ENCODE measurements at regions not wholly inside any gene's neighbourhood (a gene's known extent, or its start where the extent isn't known, plus 50 kb on each side); places are given as distances from the start of the nearest gene placed in this dataset.

DNA sequence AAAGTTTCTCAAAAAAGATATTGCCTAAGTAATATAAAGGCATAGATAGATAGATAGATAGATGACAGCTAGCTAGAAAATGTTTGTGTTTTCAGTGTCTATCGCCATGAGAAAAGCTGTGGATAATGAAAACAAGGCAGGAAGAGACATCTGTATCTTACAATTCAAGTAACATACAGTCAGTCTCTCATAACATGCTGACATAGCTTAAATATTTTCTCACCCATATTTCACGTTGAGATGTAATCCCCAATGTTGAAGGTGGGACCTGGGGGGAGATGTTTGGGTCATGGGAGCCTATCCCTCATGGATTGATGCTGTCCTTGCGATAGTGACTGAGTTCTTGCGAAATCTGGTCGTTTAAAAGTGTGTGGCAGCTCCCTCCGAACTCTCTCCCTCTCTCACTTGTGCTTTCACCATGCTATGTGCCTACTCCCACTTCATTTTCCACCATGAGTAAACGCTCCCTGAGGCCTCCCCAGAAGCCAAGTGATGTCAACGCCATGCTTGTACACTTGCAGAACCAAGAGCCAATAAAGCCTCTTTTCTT is 856.8 kb upstream of the ADAMTS5 start:
- DNase-seq (ENCODE audit: extremely low read depth, insufficient read length), result no peak
- Histone ChIP-seq H3K36me3 (ENCODE audit: control insufficient read depth, insufficient read depth, low read length) (no peaks in the 10 kb centered on the region), H3K4me3 (replicated peaks; ENCODE audit: low read depth, low read length) (no peak overlapping the region), H3K27me3 (replicated peaks; ENCODE audit: control insufficient read depth, insufficient read depth, low read length) (no peaks in the 10 kb centered on the region)
- TF ChIP-seq, protein P1, sequence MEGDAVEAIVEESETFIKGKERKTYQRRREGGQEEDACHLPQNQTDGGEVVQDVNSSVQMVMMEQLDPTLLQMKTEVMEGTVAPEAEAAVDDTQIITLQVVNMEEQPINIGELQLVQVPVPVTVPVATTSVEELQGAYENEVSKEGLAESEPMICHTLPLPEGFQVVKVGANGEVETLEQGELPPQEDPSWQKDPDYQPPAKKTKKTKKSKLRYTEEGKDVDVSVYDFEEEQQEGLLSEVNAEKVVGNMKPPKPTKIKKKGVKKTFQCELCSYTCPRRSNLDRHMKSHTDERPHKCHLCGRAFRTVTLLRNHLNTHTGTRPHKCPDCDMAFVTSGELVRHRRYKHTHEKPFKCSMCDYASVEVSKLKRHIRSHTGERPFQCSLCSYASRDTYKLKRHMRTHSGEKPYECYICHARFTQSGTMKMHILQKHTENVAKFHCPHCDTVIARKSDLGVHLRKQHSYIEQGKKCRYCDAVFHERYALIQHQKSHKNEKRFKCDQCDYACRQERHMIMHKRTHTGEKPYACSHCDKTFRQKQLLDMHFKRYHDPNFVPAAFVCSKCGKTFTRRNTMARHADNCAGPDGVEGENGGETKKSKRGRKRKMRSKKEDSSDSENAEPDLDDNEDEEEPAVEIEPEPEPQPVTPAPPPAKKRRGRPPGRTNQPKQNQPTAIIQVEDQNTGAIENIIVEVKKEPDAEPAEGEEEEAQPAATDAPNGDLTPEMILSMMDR (IDR thresholded peaks at IDR 0.05; ENCODE audit: insufficient read depth, low read length, poor library complexity, severe bottlenecking), result no peak

DNA sequence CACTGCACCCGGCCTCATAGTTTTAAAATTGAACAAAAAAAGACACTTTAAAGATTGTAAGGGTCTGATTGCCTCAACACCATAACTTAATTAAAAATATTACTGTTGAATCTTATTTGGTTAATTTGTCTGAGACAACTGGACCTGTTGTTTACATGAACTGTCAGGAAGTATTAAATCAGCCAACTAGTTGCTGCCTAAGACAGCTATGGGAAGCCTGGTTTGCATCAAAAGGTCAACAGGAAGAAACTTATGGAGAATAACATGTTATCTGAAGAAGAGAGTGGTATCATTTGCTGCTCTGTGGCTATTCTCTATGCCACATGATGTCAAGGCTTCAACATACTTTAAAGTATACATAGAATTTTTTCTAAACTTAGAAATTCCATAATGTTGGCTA is 853.5 kb upstream of the ADAMTS5 start:
- Histone ChIP-seq H3K27me3 (replicated peaks; ENCODE audit: control insufficient read depth, insufficient read depth, low read length) (no peaks in the 10 kb centered on the region), H3K36me3 (ENCODE audit: control insufficient read depth, insufficient read depth, low read length) (no peaks in the 10 kb centered on the region), H3K4me3 (replicated peaks; ENCODE audit: low read depth, low read length) (no peak overlapping the region)
- TF ChIP-seq, protein P1 (IDR thresholded peaks at IDR 0.05; ENCODE audit: insufficient read depth, low read length, poor library complexity, severe bottlenecking), result no peak
- no peak for DNase-seq (ENCODE audit: extremely low read depth, insufficient read length)

DNA sequence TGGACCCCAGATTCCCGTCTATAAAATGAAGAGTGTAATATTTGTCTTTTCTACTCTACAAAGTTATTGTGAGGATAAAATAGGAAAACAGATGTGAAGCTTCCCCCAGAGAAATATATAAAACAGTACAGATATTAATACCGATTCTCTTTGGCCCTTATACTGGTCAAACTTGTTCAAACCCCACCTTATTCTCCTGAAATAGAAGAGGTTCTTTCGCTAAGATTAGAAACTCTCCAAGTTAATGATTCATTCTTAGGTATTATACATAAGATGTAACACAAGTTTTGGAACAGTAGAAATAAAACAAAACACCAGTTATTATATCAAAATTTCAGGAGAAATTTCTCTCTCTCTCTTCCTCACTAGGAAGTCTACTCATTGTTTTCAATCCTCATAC is 852.4 kb upstream of the ADAMTS5 start:
- no peaks in the 10 kb centered on the region for H3K36me3 ChIP-seq (ENCODE audit: control insufficient read depth, insufficient read depth, low read length)
- no peak overlapping the region for H3K4me3 ChIP-seq (replicated peaks; ENCODE audit: low read depth, low read length)
- TF ChIP-seq, protein P1 (IDR thresholded peaks at IDR 0.05; ENCODE audit: insufficient read depth, low read length, poor library complexity, severe bottlenecking), result no peak
- no peak for DNase-seq (ENCODE audit: extremely low read depth, insufficient read length)
- no peaks in the 10 kb centered on the region for H3K27me3 ChIP-seq (replicated peaks; ENCODE audit: control insufficient read depth, insufficient read depth, low read length)

DNA sequence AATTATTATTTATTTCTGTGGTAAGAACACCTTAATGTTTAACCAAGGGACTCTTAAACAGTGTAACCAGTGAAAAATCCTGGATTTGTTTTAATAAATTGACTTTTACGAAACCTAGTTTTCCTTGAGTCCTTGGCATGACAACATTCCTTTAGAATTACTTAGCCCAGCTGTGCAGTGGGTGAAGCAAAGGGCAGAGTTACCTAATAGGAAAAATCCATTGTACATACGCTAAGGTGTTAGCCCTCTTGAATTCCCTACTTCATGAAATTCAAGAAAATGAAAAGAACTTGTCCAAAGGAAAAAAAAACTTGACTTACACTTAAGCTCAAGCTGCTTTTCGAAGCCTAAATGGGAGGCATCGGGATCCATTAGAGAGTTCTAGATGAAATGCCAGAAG is 852.0 kb upstream of the ADAMTS5 start:
- TF ChIP-seq, protein P1 (IDR thresholded peaks at IDR 0.05; ENCODE audit: insufficient read depth, low read length, poor library complexity, severe bottlenecking), result no peak
- no peak for DNase-seq (ENCODE audit: extremely low read depth, insufficient read length)
- no peaks in the 10 kb centered on the region for H3K27me3 ChIP-seq (replicated peaks; ENCODE audit: control insufficient read depth, insufficient read depth, low read length)

DNA sequence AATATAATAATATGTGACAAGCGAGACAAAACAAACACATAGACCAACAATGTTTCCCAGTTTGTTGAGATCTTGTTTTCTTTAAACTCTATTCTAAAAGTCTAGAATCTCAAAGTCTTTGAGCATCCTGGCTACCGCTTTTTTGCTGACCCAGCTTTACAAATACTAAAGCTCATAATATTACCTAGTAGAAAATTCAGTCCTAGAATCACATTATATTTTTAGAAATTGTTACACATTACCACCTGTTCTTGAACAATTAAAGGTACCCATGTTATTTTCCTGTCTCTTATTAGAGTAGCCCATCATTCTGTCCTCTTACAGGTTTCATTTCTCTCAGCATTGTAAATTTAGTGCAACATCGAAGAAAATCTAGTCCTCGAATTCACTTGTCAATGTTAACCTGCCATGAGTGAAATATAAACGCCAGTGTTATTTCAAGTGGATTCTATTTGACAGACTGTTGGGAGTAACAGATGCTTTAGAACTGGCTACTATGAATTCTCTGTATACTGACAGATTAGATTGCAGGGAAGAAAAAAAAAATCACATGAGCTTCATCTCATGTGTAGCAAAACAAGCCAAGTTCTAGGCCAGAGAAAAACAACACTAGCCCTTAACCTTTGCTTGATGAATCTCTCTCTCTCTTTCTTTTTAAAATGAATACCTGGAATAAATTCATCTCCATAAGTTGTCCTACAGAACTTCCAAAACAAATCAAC is 851.2 kb upstream of the ADAMTS5 start:
- Histone ChIP-seq H3K36me3 (ENCODE audit: control insufficient read depth, insufficient read depth, low read length) (no peaks in the 10 kb centered on the region), H3K4me3 (replicated peaks; ENCODE audit: low read depth, low read length) (no peak overlapping the region), H3K27me3 (replicated peaks; ENCODE audit: control insufficient read depth, insufficient read depth, low read length) (no peaks in the 10 kb centered on the region)
- TF ChIP-seq, protein P1 (IDR thresholded peaks at IDR 0.05; ENCODE audit: insufficient read depth, low read length, poor library complexity, severe bottlenecking), result no peak
- no peak for DNase-seq (ENCODE audit: extremely low read depth, insufficient read length)

More for the DNA sequence above, 852.0 kb upstream of the ADAMTS5 start:
- H3K4me3 ChIP-seq (replicated peaks; ENCODE audit: low read depth, low read length), result no peak overlapping the region
- H3K36me3 ChIP-seq (ENCODE audit: control insufficient read depth, insufficient read depth, low read length), result no peaks in the 10 kb centered on the region
